Body of pancreas (tissue), 4 donors: ENCODE measurements at regions not wholly inside any gene's neighbourhood (a gene's known extent, or its start where the extent isn't known, plus 50 kb on each side); places are given as distances from the start of the nearest gene placed in this dataset.

Source experiments
- CTCF ChIP-seq, 7 experiments: fragments of 450-650 bp in 4 of 7; fragments of 200-600 bp in 3 of 7; sonication (generic) in 3 of 7; IDR thresholded peaks; one replicate each; pipeline ENCODE4 v1.5.1; 2016 to 2019; ENCODE audit warnings: antibody characterized with exemption in 7 of 7
- POLR2A ChIP-seq, 3 donors: fragments of 450-650 bp; IDR thresholded peaks; one replicate each; pipeline ENCODE4 v1.6.1; 2016; ENCODE audit warnings: antibody characterized with exemption in 3 of 3, mild to moderate bottlenecking in 2 of 3

GRCh38 chr1:182270731-182271130, 120.9 kb downstream of the GLUL start:
- no peak for TF ChIP-seq CTCF (IDR thresholded peaks at IDR 0.05)
- no peak for TF ChIP-seq POLR2A (IDR thresholded peaks at IDR 0.05)
